PC-3 (cell line): ENCODE measurements at regions not wholly inside any gene's neighbourhood (a gene's known extent, or its start where the extent isn't known, plus 50 kb on each side); places are given as distances from the start of the nearest gene placed in this dataset.

Experiments
- ATAC-seq: fragments of 200-7000 bp; cut with Tn5 transposase; 2 replicates; pipeline ENCODE4 v1.9.1; 2020; ENCODE audit warnings: mild to moderate bottlenecking, moderate library complexity
- BruUV-seq: library from RNA; stranded (reverse); fragments of 400-500 nt; replicated peaks from 2 replicates; lab custom pipeline; 2021; lab: Mats Ljungman, UMichigan
- CTCF ChIA-PET: fragments of 300-600 bp; sonication (Branson Sonifier 250); formaldehyde crosslinking; loops from one replicate; lab custom pipeline; 2022; ENCODE audit warnings: antibody characterized with exemption; lab: Charles Lee
- POLR2A ChIA-PET: fragments of 300-600 bp; sonication (Branson Sonifier 250); formaldehyde crosslinking; loops from one replicate; lab custom pipeline; 2022; ENCODE audit warnings: antibody characterized with exemption; ENCODE audit not compliant: unreplicated experiment; lab: Charles Lee
- DNase-seq: peaks from one replicate; pipeline ENCODE4 v3.0.0-alpha.2; 2015
- H2AFZ ChIP-seq: fragments of 300-600 bp; sonication (generic); 2 replicates; pipeline ENCODE4 v1.6.0; 2016; ENCODE audit warnings: antibody characterized with exemption, low read length
- H3F3A ChIP-seq: fragments of 300-600 bp; sonication (generic); one replicate; pipeline ENCODE4 v1.6.0; 2017; ENCODE audit warnings: antibody characterized with exemption, low read length, control low read depth, mild to moderate bottlenecking; ENCODE audit not compliant: unreplicated experiment
- H3K27ac ChIP-seq: fragments of 300-600 bp; sonication (generic); 2 replicates; pipeline ENCODE4 v1.5.1; 2016; ENCODE audit warnings: mild to moderate bottlenecking, low read length
- H3K27me3 ChIP-seq: fragments of 300-600 bp; sonication (generic); 2 replicates; pipeline ENCODE4 v1.6.1; 2016; ENCODE audit warnings: low read length, mixed read lengths
- H3K36me3 ChIP-seq: fragments of 300-600 bp; sonication (generic); 2 replicates; pipeline ENCODE4 v1.6.1; 2016; ENCODE audit warnings: low read depth, mixed run types, low read length, mixed read lengths
- H3K4me1 ChIP-seq: fragments of 300-600 bp; sonication (generic); 2 replicates; pipeline ENCODE4 v1.5.1; 2016; ENCODE audit warnings: low read length; ENCODE audit not compliant: insufficient read depth
- H3K4me2 ChIP-seq: fragments of 300-600 bp; sonication (generic); 2 replicates; pipeline ENCODE4 v1.6.0; 2016; ENCODE audit warnings: low read length
- H3K4me3 ChIP-seq: fragments of 300-600 bp; sonication (generic); 2 replicates; pipeline ENCODE4 v1.5.1; 2016; ENCODE audit warnings: mild to moderate bottlenecking, low read length, mixed read lengths
- H3K79me2 ChIP-seq: fragments of 300-600 bp; sonication (generic); 2 replicates; pipeline ENCODE4 v1.6.1; 2017; ENCODE audit warnings: low read length, mixed read lengths
- H3K9ac ChIP-seq: fragments of 300-600 bp; sonication (generic); 2 replicates; pipeline ENCODE4 v1.6.0; 2016; ENCODE audit warnings: mild to moderate bottlenecking, low read length
- H3K9me2 ChIP-seq: fragments of 300-600 bp; sonication (generic); replicated peaks from 2 replicates; pipeline ENCODE4 v1.6.1; 2016; ENCODE audit warnings: mixed run types, low read length, mixed read lengths
- H3K9me3 ChIP-seq: fragments of 300-600 bp; sonication (generic); 2 replicates; pipeline ENCODE4 v1.6.1; 2016; ENCODE audit warnings: low read length, mixed read lengths
- H4K20me1 ChIP-seq: fragments of 300-600 bp; sonication (generic); 2 replicates; pipeline ENCODE4 v1.6.1; 2016; ENCODE audit warnings: low read length, mixed read lengths
- CTCF ChIP-seq: fragments of 300-600 bp; sonication (generic); conservative IDR thresholded peaks from 2 replicates; pipeline ENCODE4 v1.5.1; 2017; ENCODE audit warnings: antibody characterized with exemption, low read depth, mild to moderate bottlenecking, low read length
- EZH2 ChIP-seq: fragments of 300-600 bp; sonication (generic); IDR thresholded peaks from one replicate; pipeline ENCODE4 v1.6.1; 2017; ENCODE audit warnings: antibody characterized with exemption, mild to moderate bottlenecking, low read length; ENCODE audit not compliant: unreplicated experiment
- EZH2phosphoT487 ChIP-seq: fragments of 300-600 bp; sonication (generic); IDR thresholded peaks from 2 replicates; pipeline ENCODE4 v1.6.1; 2018; ENCODE audit warnings: mild to moderate bottlenecking, antibody characterized with exemption, low read length, borderline replicate concordance
- intact Hi-C: fragments of 100-400 bp; cut with micrococcal nuclease; formaldehyde crosslinking; loops from 2 replicates; pipeline ENCODE4 v1.9.0; 2023

GRCh38 chr6:115630424-115631024, 430.2 kb downstream of the FRK start:
- DNase-seq (no peak), ATAC-seq (no peak)
- BruUV-seq, result no TSS peak
- H3K36me3 ChIP-seq, result no peaks in the 10 kb centered on the region
- CTCF ChIA-PET, result no interaction called here
- H3K27me3 ChIP-seq, result no peaks in the 10 kb centered on the region
- H3K4me1 ChIP-seq, result no peaks in the 10 kb centered on the region
- no peaks in the 10 kb centered on the region for H4K20me1 ChIP-seq
- no peaks in the 10 kb centered on the region for H3K79me2 ChIP-seq
- no peak overlapping the region for H3K9ac ChIP-seq
- no peak overlapping the region for H3K4me3 ChIP-seq
- TF ChIP-seq CTCF (no peak), EZH2phosphoT487 (no peak), EZH2 (no peak)
- intact Hi-C loops, result no loop called here
- no peak overlapping the region for H3K4me2 ChIP-seq
- no peaks in the 10 kb centered on the region for H3K9me2 ChIP-seq
- H3K27ac ChIP-seq, result no peak overlapping the region
- H3K9me3 ChIP-seq, result no peaks in the 10 kb centered on the region
- H3F3A ChIP-seq, result no peaks in the 10 kb centered on the region
- POLR2A ChIA-PET, result no interaction called here
- no peak overlapping the region for H2AFZ ChIP-seq

GRCh38 chr6:115629415-115629814, 431.3 kb downstream of the FRK start:
- Histone ChIP-seq H3K4me2 (no peak overlapping the region), H3K36me3 (no peaks in the 10 kb centered on the region), H3K4me1 (no peaks in the 10 kb centered on the region), H3K9me2 (no peaks in the 10 kb centered on the region), H3K27me3 (no peaks in the 10 kb centered on the region), H3K4me3 (no peak overlapping the region), H3K9me3 (no peaks in the 10 kb centered on the region), H3K27ac (no peak overlapping the region), H4K20me1 (no peaks in the 10 kb centered on the region), H3F3A (no peaks in the 10 kb centered on the region), H3K9ac (no peak overlapping the region), H2AFZ (no peak overlapping the region), H3K79me2 (no peaks in the 10 kb centered on the region)
- intact Hi-C loops, result no loop called here
- DNase-seq (no peak), ATAC-seq (no peak)
- POLR2A ChIA-PET, result no interaction called here
- TF ChIP-seq EZH2, result no peak
- no peak for TF ChIP-seq EZH2phosphoT487
- TF ChIP-seq CTCF, result no peak
- no TSS peak for BruUV-seq
- CTCF ChIA-PET, result no interaction called here

GRCh38 chr6:115618256-115618655, 442.4 kb downstream of the FRK start:
- Histone ChIP-seq H3K27ac (no peak overlapping the region), H2AFZ (no peak overlapping the region), H3K9ac (no peak overlapping the region), H3K9me3 (no peaks in the 10 kb centered on the region), H3F3A (no peaks in the 10 kb centered on the region), H3K36me3 (no peaks in the 10 kb centered on the region), H3K79me2 (no peaks in the 10 kb centered on the region), H3K27me3 (peaks cover 8% of the 10 kb centered on the region; the same call in 1 of the 2 replicates), H3K4me1 (no peaks in the 10 kb centered on the region), H4K20me1 (no peaks in the 10 kb centered on the region), H3K9me2 (no peaks in the 10 kb centered on the region), H3K4me2 (no peak overlapping the region), H3K4me3 (no peak overlapping the region)
- ATAC-seq (no peak), DNase-seq (no peak)
- no TSS peak for BruUV-seq
- intact Hi-C loops, result no loop called here
- CTCF ChIA-PET, result no interaction called here
- POLR2A ChIA-PET, result no interaction called here
- no peak for TF ChIP-seq EZH2phosphoT487
- no peak for TF ChIP-seq CTCF
- TF ChIP-seq EZH2, result no peak
